ENCODE measurements at regions not wholly inside any gene's neighbourhood (a gene's known extent, or its start where the extent isn't known, plus 50 kb on each side); places are given as distances from the start of the nearest gene placed in this dataset.

DNA sequence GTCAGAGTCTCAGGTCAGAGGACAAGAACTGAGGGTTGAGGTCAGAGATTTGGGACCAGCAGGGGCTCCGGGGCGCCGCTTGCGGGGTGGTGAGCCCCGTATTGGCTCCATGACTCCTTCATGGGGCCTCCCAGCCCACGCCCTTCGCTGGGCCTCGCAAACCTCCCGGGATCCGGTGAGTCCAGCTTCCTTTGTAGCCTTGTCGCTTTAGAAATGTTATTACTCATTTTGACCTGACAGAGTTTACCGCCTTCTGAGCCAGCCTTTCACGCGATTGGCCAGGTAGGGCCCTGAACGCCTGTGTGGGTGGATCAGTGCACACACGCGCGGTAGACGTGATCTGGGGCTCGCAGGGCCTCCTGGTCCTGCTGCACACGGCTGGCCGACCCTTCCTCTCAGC is 181.1 kb downstream of the ERMARD start:
- TF ChIP-seq, protein P1, sequence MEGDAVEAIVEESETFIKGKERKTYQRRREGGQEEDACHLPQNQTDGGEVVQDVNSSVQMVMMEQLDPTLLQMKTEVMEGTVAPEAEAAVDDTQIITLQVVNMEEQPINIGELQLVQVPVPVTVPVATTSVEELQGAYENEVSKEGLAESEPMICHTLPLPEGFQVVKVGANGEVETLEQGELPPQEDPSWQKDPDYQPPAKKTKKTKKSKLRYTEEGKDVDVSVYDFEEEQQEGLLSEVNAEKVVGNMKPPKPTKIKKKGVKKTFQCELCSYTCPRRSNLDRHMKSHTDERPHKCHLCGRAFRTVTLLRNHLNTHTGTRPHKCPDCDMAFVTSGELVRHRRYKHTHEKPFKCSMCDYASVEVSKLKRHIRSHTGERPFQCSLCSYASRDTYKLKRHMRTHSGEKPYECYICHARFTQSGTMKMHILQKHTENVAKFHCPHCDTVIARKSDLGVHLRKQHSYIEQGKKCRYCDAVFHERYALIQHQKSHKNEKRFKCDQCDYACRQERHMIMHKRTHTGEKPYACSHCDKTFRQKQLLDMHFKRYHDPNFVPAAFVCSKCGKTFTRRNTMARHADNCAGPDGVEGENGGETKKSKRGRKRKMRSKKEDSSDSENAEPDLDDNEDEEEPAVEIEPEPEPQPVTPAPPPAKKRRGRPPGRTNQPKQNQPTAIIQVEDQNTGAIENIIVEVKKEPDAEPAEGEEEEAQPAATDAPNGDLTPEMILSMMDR (IDR thresholded peaks at IDR 0.05): no peak
- TF ChIP-seq POLR2A (IDR thresholded peaks at IDR 0.05): no peak
